HepG2 (cell line): ENCODE measurements at regions not wholly inside any gene's neighbourhood (a gene's known extent, or its start where the extent isn't known, plus 50 kb on each side); places are given as distances from the start of the nearest gene placed in this dataset.
A peak's percentile ranks its signal among the peaks of the same experiment; 100 is the strongest.

Experiments
- ATAC-seq: fragments of 200-7000 bp; cut with Tn5 transposase; 3 replicates; pipeline ENCODE4 v1.9.1; 2020; ENCODE audit warnings: mild to moderate bottlenecking, moderate library complexity
- BruUV-seq: library from RNA; stranded (reverse); fragments of 400-500 nt; replicated peaks from 2 replicates; lab custom pipeline; 2021; lab: Mats Ljungman, UMichigan
- CTCF ChIA-PET: fragments of 300-600 bp; formaldehyde crosslinking; extraction: SDS; loops from one replicate; lab custom pipeline; 2021; ENCODE audit warnings: low total read pairs, inconsistent platforms, low intra/inter-chr PET ratio; lab: Yijun Ruan, JAX
- POLR2A ChIA-PET: fragments of 350-600 bp; sonication (Branson Sonifier 250); formaldehyde crosslinking; loops from one replicate; lab custom pipeline; 2020; ENCODE audit warnings: antibody characterized with exemption, inconsistent platforms; lab: Yijun Ruan, JAX
- DNase-seq: peaks from one replicate; pipeline ENCODE4 v3.0.0-alpha.2; 2015; ENCODE audit warnings: low spot score
- FAIRE-seq: peaks from 3 replicates; lab custom pipeline; 2011; peaks lifted over from hg19 to GRCh38; lab: Jason Lieb, UNC
- H2AFZ ChIP-seq: one replicate; pipeline ENCODE4 v1.6.1; 2011; ENCODE audit warnings: low read length, inconsistent platforms
- H3K27ac ChIP-seq: fragments of 300-600 bp; 3 replicates; pipeline ENCODE4 v1.8.0; 2011; ENCODE audit warnings: mixed run types, mild to moderate bottlenecking, mixed read lengths, low read length, inconsistent platforms; ENCODE audit not compliant: insufficient read depth; ENCODE audit errors: extremely low read length
- H3K27me3 ChIP-seq, 2 experiments: fragments of 200-600 bp in 1 of 2; 2 replicates in 1 of 2; 3 replicates in 1 of 2; pipeline versions ENCODE4 v1.6.0 to v1.8.0; 2011; ENCODE audit warnings: low read length in 2 of 2, mild to moderate bottlenecking in 2 of 2, moderate library complexity in 2 of 2, inconsistent platforms in 1 of 2; ENCODE audit not compliant: insufficient read depth in 2 of 2, control insufficient read depth in 1 of 2
- H3K36me3 ChIP-seq, 2 experiments: fragments of 200-600 bp in 1 of 2; replicated peaks in 1 of 2; 2 replicates in 1 of 2; 3 replicates in 1 of 2; pipeline versions ENCODE4 v1.5.1 to v1.8.0; 2011; ENCODE audit warnings: low read length in 2 of 2, inconsistent platforms in 1 of 2; ENCODE audit not compliant: insufficient read depth in 2 of 2, control insufficient read depth in 1 of 2
- H3K4me1 ChIP-seq: 2 replicates; pipeline ENCODE4 v1.5.1; 2012; ENCODE audit warnings: low read length, inconsistent platforms; ENCODE audit not compliant: insufficient read depth
- H3K4me2 ChIP-seq: 2 replicates; pipeline ENCODE4 v1.6.0; 2011; ENCODE audit warnings: low read depth, low read length, inconsistent platforms
- H3K4me3 ChIP-seq, 3 experiments: fragments of 200-600 bp in 1 of 3; sonication (generic), shearing (Covaris generic) in 1 of 3; replicated peaks in 1 of 3; 2 replicates each; pipeline ENCODE4 v1.5.1; 2011 to 2016; ENCODE audit warnings: low read length in 3 of 3, inconsistent platforms in 2 of 3, low read depth in 2 of 3, mild to moderate bottlenecking in 2 of 3, control low read depth in 1 of 3, mixed read lengths in 1 of 3; ENCODE audit not compliant: insufficient read depth in 1 of 3
- H3K79me2 ChIP-seq: one replicate; pipeline ENCODE4 v1.6.1; 2011; ENCODE audit warnings: low read length, inconsistent platforms; ENCODE audit not compliant: insufficient read depth
- H3K9ac ChIP-seq: 2 replicates; pipeline ENCODE4 v1.6.0; 2011; ENCODE audit warnings: mild to moderate bottlenecking, low read depth, low read length, inconsistent platforms; ENCODE audit not compliant: insufficient read depth
- H3K9me3 ChIP-seq: 2 replicates; pipeline ENCODE4 v1.5.1; 2012; ENCODE audit warnings: mild to moderate bottlenecking, low read length
- H4K20me1 ChIP-seq: 2 replicates; pipeline ENCODE4 v1.6.0; 2011; ENCODE audit warnings: inconsistent platforms, mild to moderate bottlenecking, low read length, moderate library complexity; ENCODE audit not compliant: insufficient read depth
- CEBPB ChIP-seq: IDR thresholded peaks from 2 replicates; pipeline ENCODE4 v1.6.1; 2011; ENCODE audit warnings: low read depth, low read length, improper control_type of control experiment, borderline replicate concordance
- CREM ChIP-seq, 2 experiments: sonication (generic) in 1 of 2; formaldehyde crosslinking in 1 of 2; IDR thresholded peaks; 2 replicates each; pipeline versions ENCODE4 v1.4.0 to v1.6.1; 2016 to 2020; ENCODE audit warnings: antibody characterized with exemption in 1 of 2, mild to moderate bottlenecking in 1 of 2, missing genetic modification reagents in 1 of 2
- STAG1 ChIP-seq: sonication (generic); formaldehyde crosslinking; IDR thresholded peaks from 2 replicates; pipeline ENCODE4 v1.4.0; 2020; ENCODE audit warnings: missing genetic modification reagents
- TOE1 ChIP-seq: sonication (generic); formaldehyde crosslinking; IDR thresholded peaks from 2 replicates; pipeline ENCODE4 v1.4.0; 2020; ENCODE audit warnings: mild to moderate bottlenecking, missing genetic modification reagents
- ZBTB38 ChIP-seq: sonication (generic); formaldehyde crosslinking; IDR thresholded peaks from 2 replicates; pipeline ENCODE4 v1.5.1; 2020; ENCODE audit warnings: mild to moderate bottlenecking, missing genetic modification reagents
- in situ Hi-C: cut with HindIII; loops from 2 replicates; pipeline ENCODE4 v1.10.0; 2017; ENCODE audit warnings: low pct_unique_long_range_greater_than_20kb; ENCODE audit not compliant: extremely low pct_ligation_motif_present
- intact Hi-C: fragments of 100-400 bp; cut with micrococcal nuclease; formaldehyde crosslinking; loops from one replicate; pipeline ENCODE4 v1.10.0; 2022; ENCODE audit not compliant: unreplicated experiment
- TF ChIP-seq, protein P1 (sequence below): sonication (generic); formaldehyde crosslinking; IDR thresholded peaks from 2 replicates; pipeline ENCODE4 v1.4.0; 2020; ENCODE audit warnings: missing genetic modification reagents
- TF ChIP-seq, protein P2 (sequence below): IDR thresholded peaks from 2 replicates; pipeline ENCODE4 v1.6.1; 2018; ENCODE audit warnings: missing genetic modification reagents, mild to moderate bottlenecking, missing compliant biosample characterization

DNA sequence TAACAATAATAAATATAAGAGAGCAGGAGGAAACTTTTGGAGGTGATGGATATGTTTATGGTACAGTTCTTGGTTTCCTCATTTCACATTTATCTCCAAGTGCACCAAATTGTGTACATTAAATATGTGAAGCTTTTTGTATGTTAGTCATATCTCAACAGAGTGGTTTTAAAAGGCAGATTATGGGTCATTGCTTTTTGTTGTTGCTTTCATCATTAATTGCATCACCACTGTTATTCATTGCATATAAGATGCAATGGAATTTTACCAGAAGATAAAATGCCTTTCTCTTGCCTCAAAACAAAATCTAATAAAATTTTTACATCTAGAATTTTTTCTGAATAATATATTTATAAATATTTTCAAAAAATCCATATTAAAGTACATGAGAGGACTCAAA, 1198.9 kb upstream of the GBE1 start:
- no peak for TF ChIP-seq STAG1 (CRISPR knock-in tag)
- TF ChIP-seq, protein P1, sequence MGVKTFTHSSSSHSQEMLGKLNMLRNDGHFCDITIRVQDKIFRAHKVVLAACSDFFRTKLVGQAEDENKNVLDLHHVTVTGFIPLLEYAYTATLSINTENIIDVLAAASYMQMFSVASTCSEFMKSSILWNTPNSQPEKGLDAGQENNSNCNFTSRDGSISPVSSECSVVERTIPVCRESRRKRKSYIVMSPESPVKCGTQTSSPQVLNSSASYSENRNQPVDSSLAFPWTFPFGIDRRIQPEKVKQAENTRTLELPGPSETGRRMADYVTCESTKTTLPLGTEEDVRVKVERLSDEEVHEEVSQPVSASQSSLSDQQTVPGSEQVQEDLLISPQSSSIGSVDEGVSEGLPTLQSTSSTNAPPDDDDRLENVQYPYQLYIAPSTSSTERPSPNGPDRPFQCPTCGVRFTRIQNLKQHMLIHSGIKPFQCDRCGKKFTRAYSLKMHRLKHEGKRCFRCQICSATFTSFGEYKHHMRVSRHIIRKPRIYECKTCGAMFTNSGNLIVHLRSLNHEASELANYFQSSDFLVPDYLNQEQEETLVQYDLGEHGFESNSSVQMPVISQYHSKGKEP: no peak
- TF ChIP-seq CEBPB: peak; percentile 29; the same call in 1 of the 2 replicates
- TF ChIP-seq TOE1 (CRISPR knock-in tag): no peak
- TF ChIP-seq CREM (IDR thresholded peaks at IDR 0.05): no peak
- TF ChIP-seq CREM (CRISPR knock-in tag; IDR thresholded peaks at IDR 0.05): no peak
- TF ChIP-seq, protein P2, sequence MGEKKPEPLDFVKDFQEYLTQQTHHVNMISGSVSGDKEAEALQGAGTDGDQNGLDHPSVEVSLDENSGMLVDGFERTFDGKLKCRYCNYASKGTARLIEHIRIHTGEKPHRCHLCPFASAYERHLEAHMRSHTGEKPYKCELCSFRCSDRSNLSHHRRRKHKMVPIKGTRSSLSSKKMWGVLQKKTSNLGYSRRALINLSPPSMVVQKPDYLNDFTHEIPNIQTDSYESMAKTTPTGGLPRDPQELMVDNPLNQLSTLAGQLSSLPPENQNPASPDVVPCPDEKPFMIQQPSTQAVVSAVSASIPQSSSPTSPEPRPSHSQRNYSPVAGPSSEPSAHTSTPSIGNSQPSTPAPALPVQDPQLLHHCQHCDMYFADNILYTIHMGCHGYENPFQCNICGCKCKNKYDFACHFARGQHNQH (CRISPR knock-in tag): no peak
- TF ChIP-seq ZBTB38 (CRISPR knock-in tag): no peak
- TF ChIP-seq, all 625 proteins: peak for 1
- Histone ChIP-seq H3K4me2 (no peak overlapping the region), H3K36me3 (no peaks in the 10 kb centered on the region), H3K27me3 (no peaks in the 10 kb centered on the region), H3K9ac (no peak overlapping the region), H3K27ac (no peak overlapping the region), H2AFZ (no peak overlapping the region), H3K79me2 (no peaks in the 10 kb centered on the region), H4K20me1 (no peaks in the 10 kb centered on the region), H3K9me3 (no peaks in the 10 kb centered on the region), H3K4me1 (no peaks in the 10 kb centered on the region), H3K4me3 (no peak overlapping the region)
- BruUV-seq: no TSS peak
- ATAC-seq: no peak
- FAIRE-seq: no peak
- POLR2A ChIA-PET: no interaction called here
- intact Hi-C loops (no loop called here), in situ Hi-C loops (no loop called here)
- CTCF ChIA-PET: no interaction called here
- no peak for DNase-seq
